OCI-LY1 (cell line): ENCODE measurements at regions not wholly inside any gene's neighbourhood (a gene's known extent, or its start where the extent isn't known, plus 50 kb on each side); places are given as distances from the start of the nearest gene placed in this dataset.

Experiments
- H2AFZ ChIP-seq: fragments of 200-600 bp; sonication (generic), shearing (Covaris generic); 2 replicates; pipeline ENCODE4 v1.6.0; 2014; ENCODE audit warnings: antibody characterized with exemption, mild to moderate bottlenecking, low read length
- H3F3A ChIP-seq: fragments of 200-600 bp; sonication (generic), shearing (Covaris generic); 2 replicates; pipeline ENCODE4 v1.6.0; 2014; ENCODE audit warnings: mild to moderate bottlenecking, antibody characterized with exemption, low read length, moderate library complexity; ENCODE audit not compliant: insufficient read depth
- H3K27ac ChIP-seq: fragments of 200-600 bp; sonication (generic); 2 replicates; pipeline ENCODE4 v1.5.1; 2014; ENCODE audit warnings: low read length, mixed run types, mild to moderate bottlenecking, low read depth; ENCODE audit not compliant: poor library complexity, severe bottlenecking
- H3K27me3 ChIP-seq: fragments of 200-600 bp; sonication (generic); 2 replicates; pipeline ENCODE4 v1.6.0; 2014; ENCODE audit warnings: antibody characterized with exemption, mild to moderate bottlenecking, low read length, moderate library complexity; ENCODE audit not compliant: insufficient read depth
- H3K36me3 ChIP-seq: fragments of 200-600 bp; sonication (generic); 2 replicates; pipeline ENCODE4 v1.6.1; 2014; ENCODE audit warnings: mild to moderate bottlenecking, antibody characterized with exemption, low read length, moderate library complexity, mixed read lengths; ENCODE audit not compliant: insufficient read depth
- H3K4me1 ChIP-seq: fragments of 200-600 bp; sonication (generic); 2 replicates; pipeline ENCODE4 v1.5.1; 2014; ENCODE audit warnings: mild to moderate bottlenecking, low read length, moderate library complexity; ENCODE audit not compliant: insufficient read depth, severe bottlenecking
- H3K4me2 ChIP-seq: fragments of 200-600 bp; sonication (generic), shearing (Covaris generic); 2 replicates; pipeline ENCODE4 v1.6.1; 2014; ENCODE audit warnings: low read length
- H3K4me3 ChIP-seq: fragments of 200-600 bp; sonication (generic); 2 replicates; pipeline ENCODE4 v1.5.1; 2014; ENCODE audit warnings: low read length, low read depth, mild to moderate bottlenecking, mixed read lengths; ENCODE audit not compliant: poor library complexity, severe bottlenecking
- H3K79me2 ChIP-seq: fragments of 200-600 bp; shearing (Covaris generic); 2 replicates; pipeline ENCODE4 v1.6.1; 2016; ENCODE audit warnings: mixed run types, low read length, mixed read lengths; ENCODE audit not compliant: insufficient read depth
- H3K9ac ChIP-seq: fragments of 200-600 bp; sonication (generic), shearing (Covaris generic); 2 replicates; pipeline ENCODE4 v1.6.1; 2014; ENCODE audit warnings: mild to moderate bottlenecking, low read length, mixed read lengths
- H3K9me2 ChIP-seq: fragments of 200-600 bp; sonication (generic), shearing (Covaris generic); 2 replicates; pipeline ENCODE4 v1.6.1; 2014; ENCODE audit warnings: low read depth, mild to moderate bottlenecking, low read length, mixed read lengths
- H3K9me3 ChIP-seq: fragments of 200-600 bp; shearing (Covaris generic); 2 replicates; pipeline ENCODE4 v1.6.1; 2014; ENCODE audit warnings: low read length, mixed read lengths
- H4K20me1 ChIP-seq: fragments of 200-600 bp; sonication (generic), shearing (Covaris generic); 2 replicates; pipeline ENCODE4 v1.6.0; 2016; ENCODE audit warnings: mild to moderate bottlenecking, low read length; ENCODE audit not compliant: insufficient read depth
- CTCF ChIP-seq: fragments of 200-600 bp; sonication (generic), shearing (Covaris generic); IDR thresholded peaks from 2 replicates; pipeline ENCODE4 v1.5.1; 2017; ENCODE audit warnings: mild to moderate bottlenecking, antibody characterized with exemption, low read length, moderate library complexity, mixed read lengths
- EZH2 ChIP-seq: fragments of 200-600 bp; sonication (generic), shearing (Covaris generic); IDR thresholded peaks from 2 replicates; pipeline ENCODE4 v1.8.0; 2017; ENCODE audit warnings: borderline replicate concordance, mixed run types, mild to moderate bottlenecking, antibody characterized with exemption, low read length, moderate library complexity, mixed read lengths

GRCh38 chr15:70579766-70580165, 183.6 kb downstream of the UACA start:
- no peak for TF ChIP-seq CTCF
- no peak for TF ChIP-seq EZH2

GRCh38 chr15:70578196-70578595, 185.2 kb downstream of the UACA start:
- Histone ChIP-seq H2AFZ (no peak overlapping the region), H3K4me2 (no peak overlapping the region), H3K9me3 (no peaks in the 10 kb centered on the region), H3K36me3 (no peaks in the 10 kb centered on the region), H3K9ac (no peak overlapping the region), H4K20me1 (no peaks in the 10 kb centered on the region), H3K4me1 (no peaks in the 10 kb centered on the region), H3K9me2 (no peaks in the 10 kb centered on the region), H3K4me3 (no peak overlapping the region), H3F3A (no peaks in the 10 kb centered on the region), H3K27me3 (peaks cover 7% of the 10 kb centered on the region), H3K27ac (no peak overlapping the region), H3K79me2 (no peaks in the 10 kb centered on the region)
- TF ChIP-seq EZH2 (no peak), CTCF (no peak)

More at GRCh38 chr15:70579766-70580165, 183.6 kb downstream of the UACA start:
- Histone ChIP-seq H3K4me2 (no peak overlapping the region), H3K79me2 (no peaks in the 10 kb centered on the region), H4K20me1 (no peaks in the 10 kb centered on the region), H3K4me3 (no peak overlapping the region), H3K27me3 (peaks cover 7% of the 10 kb centered on the region), H2AFZ (no peak overlapping the region), H3K9me3 (no peaks in the 10 kb centered on the region), H3F3A (no peaks in the 10 kb centered on the region), H3K9me2 (no peaks in the 10 kb centered on the region), H3K4me1 (no peaks in the 10 kb centered on the region), H3K36me3 (no peaks in the 10 kb centered on the region), H3K9ac (no peak overlapping the region), H3K27ac (no peak overlapping the region)

- no peak overlapping the region for H2AFZ ChIP-seq
- no peaks in the 10 kb centered on the region for H3F3A ChIP-seq
- H3K4me1 ChIP-seq: no peaks in the 10 kb centered on the region
- H3K79me2 ChIP-seq: no peaks in the 10 kb centered on the region
- no peaks in the 10 kb centered on the region for H3K9me2 ChIP-seq
- H3K4me3 ChIP-seq: no peak overlapping the region
- H3K9me3 ChIP-seq: no peaks in the 10 kb centered on the region
- H3K27me3 ChIP-seq: peaks cover 7% of the 10 kb centered on the region
- H3K4me2 ChIP-seq: no peak overlapping the region
- no peaks in the 10 kb centered on the region for H3K36me3 ChIP-seq
- H4K20me1 ChIP-seq: no peaks in the 10 kb centered on the region
- no peak overlapping the region for H3K9ac ChIP-seq
- no peak overlapping the region for H3K27ac ChIP-seq
- TF ChIP-seq EZH2 (no peak), CTCF (no peak)
These were observed 186.7 kb downstream of the UACA start for GRCh38 chr15:70576696-70577095.
